Brain microvascular endothelial cell (primary cell): ENCODE measurements at regions not wholly inside any gene's neighbourhood (a gene's known extent, or its start where the extent isn't known, plus 50 kb on each side); places are given as distances from the start of the nearest gene placed in this dataset.

Source experiments
- DNase-seq: peaks from one replicate; pipeline ENCODE4 v3.0.0-alpha.2; 2020
- H3K27ac ChIP-seq: fragments of 250-450 bp; sonication (Bioruptor Pico); 2 replicates; pipeline ENCODE4 v1.5.1; 2020; ENCODE audit warnings: mild to moderate bottlenecking, moderate library complexity
- H3K27me3 ChIP-seq: fragments of 250-450 bp; sonication (Bioruptor Pico); replicated peaks from 2 replicates; pipeline ENCODE4 v1.5.1; 2020; ENCODE audit warnings: mild to moderate bottlenecking
- H3K36me3 ChIP-seq: fragments of 250-450 bp; sonication (Bioruptor Pico); replicated peaks from 2 replicates; pipeline ENCODE4 v1.5.1; 2020; ENCODE audit warnings: mild to moderate bottlenecking
- H3K4me3 ChIP-seq: 2 replicates; pipeline ENCODE4 v1.5.1; 2011; ENCODE audit warnings: low read depth, mild to moderate bottlenecking, control low read depth, low read length, moderate library complexity
- in situ Hi-C: cut with HindIII; loops from 2 replicates; pipeline ENCODE4 v1.10.0; 2017; ENCODE audit warnings: low sequenced_read_pairs, low pct_ligation_motif_present
- TF ChIP-seq, protein P1 (sequence below): IDR thresholded peaks from 2 replicates; pipeline ENCODE4 v1.5.1; 2011; ENCODE audit warnings: low read depth, mild to moderate bottlenecking, moderate library complexity, low read length, control low read depth, inconsistent platforms; ENCODE audit errors: missing control alignments

DNA sequence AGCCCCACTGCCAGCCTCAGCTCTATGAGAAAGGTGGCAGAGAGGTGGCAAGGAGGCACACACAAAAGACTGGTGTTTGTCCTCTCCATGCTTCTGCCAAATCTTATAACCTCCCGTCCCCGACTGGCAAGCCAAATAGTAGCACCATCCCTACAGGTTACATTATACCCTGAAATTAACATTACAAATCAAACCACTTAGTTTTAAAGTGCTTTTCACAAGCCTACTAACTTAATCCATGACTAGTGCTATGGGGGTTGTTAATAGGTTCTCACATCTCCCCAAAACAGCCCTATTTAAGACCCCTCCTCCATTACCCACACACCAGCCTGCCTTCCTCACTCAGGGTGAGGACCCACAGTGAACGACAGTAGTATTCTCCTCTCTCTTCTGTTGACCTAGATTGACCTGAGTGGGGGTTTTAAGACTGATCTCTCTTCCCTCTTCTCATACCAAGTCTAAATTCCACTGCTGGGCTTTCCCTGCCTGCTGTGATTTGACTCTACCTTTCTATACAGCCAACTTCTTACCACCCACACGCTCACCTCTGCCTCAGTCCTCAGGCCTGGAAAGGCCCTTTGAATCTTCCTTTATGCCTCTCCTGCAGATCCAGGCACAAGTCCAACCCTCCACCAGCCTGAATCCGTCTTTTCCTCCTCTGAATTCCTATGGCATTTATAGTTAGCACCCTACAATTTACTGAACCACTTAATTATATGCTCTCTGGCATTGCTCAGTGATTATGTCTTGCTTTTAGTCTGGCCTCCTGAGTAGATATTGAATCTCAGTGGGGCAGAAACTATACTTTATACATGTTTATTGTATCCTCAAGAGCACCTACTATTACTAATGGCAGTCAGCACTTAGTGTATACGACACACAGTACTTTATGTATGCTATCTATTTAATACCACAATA is 116.1 kb downstream of the TMEM174 start:
- no peak for DNase-seq
- no peaks in the 10 kb centered on the region for H3K27me3 ChIP-seq
- in situ Hi-C loops, result no loop called here

DNA sequence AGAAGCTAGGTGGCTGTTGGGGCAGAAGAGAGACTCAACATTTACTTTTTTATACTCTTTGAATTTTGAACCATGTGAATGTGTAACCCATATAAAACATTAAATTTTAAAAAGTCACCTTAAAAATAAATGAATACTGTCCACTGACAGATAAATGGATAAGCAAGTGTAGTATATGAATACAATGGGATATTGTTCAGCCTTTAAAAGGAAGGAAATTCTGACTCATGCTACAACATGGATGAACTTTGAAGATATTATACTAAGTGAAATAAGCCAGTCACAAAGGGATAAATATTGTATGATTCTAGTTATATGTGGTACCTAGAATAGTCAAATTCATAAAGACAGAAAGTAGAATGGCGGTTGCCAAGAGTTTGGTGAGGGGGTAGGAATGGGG is 113.9 kb downstream of the TMEM174 start:
- in situ Hi-C loops, result no loop called here
- DNase-seq, result no peak
- Histone ChIP-seq H3K4me3 (no peak overlapping the region), H3K27me3 (no peaks in the 10 kb centered on the region), H3K27ac (no peak overlapping the region), H3K36me3 (no peaks in the 10 kb centered on the region)
- TF ChIP-seq, protein P1, sequence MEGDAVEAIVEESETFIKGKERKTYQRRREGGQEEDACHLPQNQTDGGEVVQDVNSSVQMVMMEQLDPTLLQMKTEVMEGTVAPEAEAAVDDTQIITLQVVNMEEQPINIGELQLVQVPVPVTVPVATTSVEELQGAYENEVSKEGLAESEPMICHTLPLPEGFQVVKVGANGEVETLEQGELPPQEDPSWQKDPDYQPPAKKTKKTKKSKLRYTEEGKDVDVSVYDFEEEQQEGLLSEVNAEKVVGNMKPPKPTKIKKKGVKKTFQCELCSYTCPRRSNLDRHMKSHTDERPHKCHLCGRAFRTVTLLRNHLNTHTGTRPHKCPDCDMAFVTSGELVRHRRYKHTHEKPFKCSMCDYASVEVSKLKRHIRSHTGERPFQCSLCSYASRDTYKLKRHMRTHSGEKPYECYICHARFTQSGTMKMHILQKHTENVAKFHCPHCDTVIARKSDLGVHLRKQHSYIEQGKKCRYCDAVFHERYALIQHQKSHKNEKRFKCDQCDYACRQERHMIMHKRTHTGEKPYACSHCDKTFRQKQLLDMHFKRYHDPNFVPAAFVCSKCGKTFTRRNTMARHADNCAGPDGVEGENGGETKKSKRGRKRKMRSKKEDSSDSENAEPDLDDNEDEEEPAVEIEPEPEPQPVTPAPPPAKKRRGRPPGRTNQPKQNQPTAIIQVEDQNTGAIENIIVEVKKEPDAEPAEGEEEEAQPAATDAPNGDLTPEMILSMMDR, result no peak

More for the DNA sequence above, 116.1 kb downstream of the TMEM174 start:
- Histone ChIP-seq H3K4me3 (no peak overlapping the region), H3K27ac (no peak overlapping the region), H3K36me3 (no peaks in the 10 kb centered on the region)
- TF ChIP-seq, protein P1, result no peak

DNA sequence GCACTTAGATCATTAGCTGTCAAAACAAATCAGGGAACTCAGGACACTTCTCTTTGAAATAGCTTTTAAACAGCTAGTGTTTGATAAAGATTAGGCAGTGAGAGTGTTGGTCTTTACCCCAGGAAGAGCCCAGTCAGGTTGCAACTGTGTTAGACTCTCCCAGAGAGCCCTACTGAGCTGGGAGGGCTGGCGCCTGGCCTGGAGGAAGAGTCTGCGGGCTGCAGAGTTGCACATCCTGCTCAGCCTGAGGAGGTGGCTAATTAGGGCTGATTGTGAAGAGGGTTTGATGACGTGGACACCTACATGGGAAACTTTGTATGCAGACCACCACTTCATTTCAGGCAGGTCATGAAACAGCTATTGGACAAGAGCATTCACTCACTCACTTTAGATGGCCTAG is 112.0 kb downstream of the TMEM174 start:
- no peak overlapping the region for H3K27ac ChIP-seq
- H3K27me3 ChIP-seq, result no peaks in the 10 kb centered on the region
- TF ChIP-seq, protein P1, result no peak
- no peak for DNase-seq
- in situ Hi-C loops, result no loop called here
- H3K36me3 ChIP-seq, result no peaks in the 10 kb centered on the region
- H3K4me3 ChIP-seq, result no peak overlapping the region

DNA sequence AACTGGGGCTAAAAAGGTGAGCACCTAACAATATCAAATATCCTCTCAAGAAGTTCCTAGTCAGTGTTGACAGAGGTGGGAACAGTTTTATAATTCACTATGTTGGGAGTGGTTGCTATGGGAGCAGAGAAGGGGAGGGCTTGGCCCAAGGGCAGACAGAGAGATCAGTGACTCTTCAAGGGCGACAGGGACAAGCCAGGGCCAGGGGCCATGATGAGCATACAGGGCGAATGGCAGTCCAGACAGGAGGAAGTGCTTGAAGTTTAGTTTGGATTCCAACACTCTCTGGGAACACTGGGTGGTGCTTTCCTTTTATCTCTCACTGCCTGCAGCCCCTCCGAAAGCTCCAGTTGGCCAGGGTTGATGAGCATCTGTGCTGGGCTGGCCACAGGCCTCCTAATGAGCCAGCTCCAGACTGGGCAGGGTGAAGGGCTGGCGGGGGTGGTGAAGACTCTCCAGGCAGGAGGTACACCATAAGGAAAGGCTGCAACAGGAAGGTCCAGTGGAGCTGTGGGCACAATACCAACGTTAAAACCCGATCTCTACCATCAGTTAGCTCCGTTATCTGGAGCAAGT is 111.3 kb downstream of the TMEM174 start:
- no peaks in the 10 kb centered on the region for H3K27me3 ChIP-seq
- in situ Hi-C loops, result no loop called here
- no peak overlapping the region for H3K4me3 ChIP-seq
- no peak for DNase-seq
- no peak overlapping the region for H3K27ac ChIP-seq
- H3K36me3 ChIP-seq, result no peaks in the 10 kb centered on the region
- TF ChIP-seq, protein P1, result no peak

DNA sequence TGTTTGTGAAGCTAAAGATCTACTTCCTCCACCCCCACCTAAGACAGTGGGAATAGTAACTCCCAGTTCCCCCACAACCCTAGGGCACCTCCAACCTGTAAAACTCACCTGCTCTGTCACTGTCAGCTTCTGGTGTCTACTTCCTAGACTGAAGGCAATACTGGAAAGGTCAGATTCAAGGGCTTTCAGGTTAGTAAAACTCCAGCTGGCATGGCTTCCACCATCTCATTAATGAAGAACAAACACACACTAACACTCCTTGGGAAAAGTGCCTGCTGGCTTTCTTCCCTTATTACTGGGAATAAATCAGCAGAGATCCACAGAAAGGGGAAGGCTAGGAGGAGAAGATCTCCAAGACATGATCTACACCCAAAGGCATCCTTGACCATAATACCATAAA is 109.9 kb downstream of the TMEM174 start:
- Histone ChIP-seq H3K4me3 (no peak overlapping the region), H3K27me3 (no peaks in the 10 kb centered on the region), H3K27ac (no peak overlapping the region), H3K36me3 (no peaks in the 10 kb centered on the region)
- in situ Hi-C loops, result no loop called here
- DNase-seq, result no peak
- TF ChIP-seq, protein P1, result no peak
